ENCODE measurements at regions not wholly inside any gene's neighbourhood (a gene's known extent, or its start where the extent isn't known, plus 50 kb on each side); places are given as distances from the start of the nearest gene placed in this dataset.
"Not testable (repeated sequence)": the region's sequence is repeated elsewhere in the genome, so short reads cannot be mapped to it uniquely, and the experiment has no call there.

GRCh38 chr11:38952698-38953097 lies 2354.7 kb upstream of the RAG2 start:
- DNase-seq (ENCODE audit: missing footprints) (no peak), ATAC-seq (no peak)
- intact Hi-C loops (cut with DNase I): no loop called here

- intact Hi-C loops (cut with DNase I): no loop called here
- no peak for ATAC-seq
- DNase-seq (ENCODE audit: missing footprints): no peak
Measured at GRCh38 chr11:38950867-38951266, 2352.8 kb upstream of the RAG2 start.

GRCh38 chr11:38948392-38948791 lies 2350.4 kb upstream of the RAG2 start:
- intact Hi-C loops (cut with DNase I): no loop called here
- ATAC-seq: no peak
- DNase-seq (ENCODE audit: missing footprints): no peak

- ATAC-seq: no peak
- no peak for DNase-seq (ENCODE audit: missing footprints)
- intact Hi-C loops (cut with DNase I): no loop called here
Measured at GRCh38 chr11:38937709-38938108, 2339.7 kb upstream of the RAG2 start.

GRCh38 chr11:38935941-38936340 lies 2337.9 kb upstream of the RAG2 start:
- intact Hi-C loops (cut with DNase I): no loop called here
- ATAC-seq: no peak
- DNase-seq (ENCODE audit: missing footprints): no peak

- no peak for DNase-seq (ENCODE audit: missing footprints)
- no peak for ATAC-seq
- intact Hi-C loops (cut with DNase I): no loop called here
Measured at GRCh38 chr11:38927993-38928392, 2330.0 kb upstream of the RAG2 start.

- intact Hi-C loops (cut with DNase I): no loop called here
- ATAC-seq: no peak
Measured at GRCh38 chr11:38924644-38925043, 2326.6 kb upstream of the RAG2 start.

GRCh38 chr11:38900211-38900610 lies 2302.2 kb upstream of the RAG2 start:
- ATAC-seq (no peak), DNase-seq (ENCODE audit: missing footprints) (no peak)
- intact Hi-C loops (cut with DNase I): no loop called here

More at GRCh38 chr11:38924644-38925043, 2326.6 kb upstream of the RAG2 start:
- DNase-seq (ENCODE audit: missing footprints): no peak

GRCh38 chr11:38894201-38894600 lies 2296.2 kb upstream of the RAG2 start:
- DNase-seq (ENCODE audit: missing footprints); intact Hi-C loops (cut with DNase I); ATAC-seq: not testable (repeated sequence)

- DNase-seq (ENCODE audit: missing footprints) (no peak), ATAC-seq (no peak)
- intact Hi-C loops (cut with DNase I): no loop called here
Measured at GRCh38 chr11:38884145-38884865, 2286.3 kb upstream of the RAG2 start.

- no peak for DNase-seq (ENCODE audit: missing footprints)
- intact Hi-C loops (cut with DNase I): no loop called here
- ATAC-seq: no peak
Measured at GRCh38 chr11:38867338-38867737, 2269.3 kb upstream of the RAG2 start.

- DNase-seq (ENCODE audit: missing footprints): no peak
- intact Hi-C loops (cut with DNase I): no loop called here
- no peak for ATAC-seq
Measured at GRCh38 chr11:38865922-38866321, 2267.9 kb upstream of the RAG2 start.

GRCh38 chr11:38842991-38843390 lies 2245.0 kb upstream of the RAG2 start:
- intact Hi-C loops (cut with DNase I): no loop called here
- DNase-seq (ENCODE audit: missing footprints) (no peak), ATAC-seq (no peak)

GRCh38 chr11:38839071-38839470 lies 2241.0 kb upstream of the RAG2 start:
- intact Hi-C loops (cut with DNase I): no loop called here
- ATAC-seq (no peak), DNase-seq (ENCODE audit: missing footprints) (no peak)

- DNase-seq (ENCODE audit: missing footprints) (no peak), ATAC-seq (no peak)
- intact Hi-C loops (cut with DNase I): no loop called here
Measured at GRCh38 chr11:38835966-38836365, 2237.9 kb upstream of the RAG2 start.

- intact Hi-C loops (cut with DNase I): no loop called here
- ATAC-seq (no peak), DNase-seq (ENCODE audit: missing footprints) (no peak)
Measured at GRCh38 chr11:38824573-38824972, 2226.5 kb upstream of the RAG2 start.

GRCh38 chr11:38821786-38822185 lies 2223.8 kb upstream of the RAG2 start:
- intact Hi-C loops (cut with DNase I); DNase-seq (ENCODE audit: missing footprints); ATAC-seq: not testable (repeated sequence)

- no peak for DNase-seq (ENCODE audit: missing footprints)
Measured at GRCh38 chr11:38819981-38820380, 2221.9 kb upstream of the RAG2 start.

GRCh38 chr11:38818720-38819119 lies 2220.7 kb upstream of the RAG2 start:
- no peak for DNase-seq (ENCODE audit: missing footprints)
- ATAC-seq: no peak
- intact Hi-C loops (cut with DNase I): no loop called here

More at GRCh38 chr11:38819981-38820380, 2221.9 kb upstream of the RAG2 start:
- no peak for ATAC-seq
- intact Hi-C loops (cut with DNase I): no loop called here

- no peak for ATAC-seq
- no peak for DNase-seq (ENCODE audit: missing footprints)
- intact Hi-C loops (cut with DNase I): no loop called here
Measured at GRCh38 chr11:38814670-38815069, 2216.6 kb upstream of the RAG2 start.

GRCh38 chr11:38809521-38809920 lies 2211.5 kb upstream of the RAG2 start:
- intact Hi-C loops (cut with DNase I): no loop called here
- DNase-seq (ENCODE audit: missing footprints): no peak
- ATAC-seq: no peak

Data from Right ventricle myocardium inferior (tissue), 1 donor.